Brain microvascular endothelial cell (primary cell): ENCODE measurements at regions not wholly inside any gene's neighbourhood (a gene's known extent, or its start where the extent isn't known, plus 50 kb on each side); places are given as distances from the start of the nearest gene placed in this dataset.

Experiments used
- DNase-seq: peaks from one replicate; pipeline ENCODE4 v3.0.0-alpha.2; 2020
- H3K27ac ChIP-seq: fragments of 250-450 bp; sonication (Bioruptor Pico); 2 replicates; pipeline ENCODE4 v1.5.1; 2020; ENCODE audit warnings: mild to moderate bottlenecking, moderate library complexity
- H3K27me3 ChIP-seq: fragments of 250-450 bp; sonication (Bioruptor Pico); replicated peaks from 2 replicates; pipeline ENCODE4 v1.5.1; 2020; ENCODE audit warnings: mild to moderate bottlenecking
- H3K36me3 ChIP-seq: fragments of 250-450 bp; sonication (Bioruptor Pico); replicated peaks from 2 replicates; pipeline ENCODE4 v1.5.1; 2020; ENCODE audit warnings: mild to moderate bottlenecking
- H3K4me3 ChIP-seq: 2 replicates; pipeline ENCODE4 v1.5.1; 2011; ENCODE audit warnings: low read depth, mild to moderate bottlenecking, control low read depth, low read length, moderate library complexity
- in situ Hi-C: cut with HindIII; loops from 2 replicates; pipeline ENCODE4 v1.10.0; 2017; ENCODE audit warnings: low sequenced_read_pairs, low pct_ligation_motif_present
- TF ChIP-seq, protein P1 (sequence below): IDR thresholded peaks from 2 replicates; pipeline ENCODE4 v1.5.1; 2011; ENCODE audit warnings: low read depth, mild to moderate bottlenecking, moderate library complexity, low read length, control low read depth, inconsistent platforms; ENCODE audit errors: missing control alignments

DNA sequence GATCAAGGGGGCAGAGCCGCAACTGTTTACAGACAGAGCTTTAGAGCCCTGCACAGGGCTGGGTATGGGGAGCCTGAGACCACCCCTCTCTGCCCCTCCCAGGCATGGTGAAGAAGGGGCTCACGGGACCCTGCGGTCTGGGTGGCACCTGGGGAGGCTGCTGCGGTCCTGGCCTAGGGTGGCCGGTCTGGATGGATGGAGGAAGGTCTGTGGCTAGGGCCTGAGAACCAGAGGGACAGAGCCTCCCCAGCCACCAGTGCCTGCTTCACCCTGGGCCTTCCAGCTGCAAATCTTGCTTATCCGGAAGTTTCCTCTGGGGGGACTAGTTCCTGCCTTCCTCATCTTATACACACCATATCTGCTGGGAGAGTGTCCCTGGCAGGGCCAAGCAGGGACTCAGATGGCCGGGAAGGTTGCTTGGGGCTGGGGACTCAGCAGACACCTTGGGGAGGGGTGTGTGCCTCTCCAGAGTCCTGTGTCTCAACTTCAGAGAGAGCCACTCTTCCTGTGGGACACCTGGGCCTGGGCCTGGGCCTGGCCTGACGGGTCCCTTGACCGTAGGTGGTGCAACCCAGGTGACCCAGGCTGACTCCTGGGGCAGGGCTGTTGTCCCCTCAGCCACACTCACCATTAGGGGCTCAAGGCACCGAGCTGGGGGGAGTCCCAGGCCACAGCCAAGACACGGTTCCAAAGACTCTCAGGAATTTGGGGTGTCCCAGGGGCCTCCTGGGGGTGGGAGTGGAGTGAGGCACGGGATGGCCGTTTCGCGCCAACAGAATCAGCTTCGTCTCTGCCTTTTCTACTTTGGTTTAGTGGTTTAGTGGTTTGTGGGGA lies 52.0 kb upstream of the ACTRT2 start:
- no peaks in the 10 kb centered on the region for H3K36me3 ChIP-seq
- H3K27me3 ChIP-seq: no peaks in the 10 kb centered on the region
- in situ Hi-C loops: no loop called here
- H3K27ac ChIP-seq: no peak overlapping the region
- no peak for DNase-seq
- H3K4me3 ChIP-seq: no peak overlapping the region
- TF ChIP-seq, protein P1, sequence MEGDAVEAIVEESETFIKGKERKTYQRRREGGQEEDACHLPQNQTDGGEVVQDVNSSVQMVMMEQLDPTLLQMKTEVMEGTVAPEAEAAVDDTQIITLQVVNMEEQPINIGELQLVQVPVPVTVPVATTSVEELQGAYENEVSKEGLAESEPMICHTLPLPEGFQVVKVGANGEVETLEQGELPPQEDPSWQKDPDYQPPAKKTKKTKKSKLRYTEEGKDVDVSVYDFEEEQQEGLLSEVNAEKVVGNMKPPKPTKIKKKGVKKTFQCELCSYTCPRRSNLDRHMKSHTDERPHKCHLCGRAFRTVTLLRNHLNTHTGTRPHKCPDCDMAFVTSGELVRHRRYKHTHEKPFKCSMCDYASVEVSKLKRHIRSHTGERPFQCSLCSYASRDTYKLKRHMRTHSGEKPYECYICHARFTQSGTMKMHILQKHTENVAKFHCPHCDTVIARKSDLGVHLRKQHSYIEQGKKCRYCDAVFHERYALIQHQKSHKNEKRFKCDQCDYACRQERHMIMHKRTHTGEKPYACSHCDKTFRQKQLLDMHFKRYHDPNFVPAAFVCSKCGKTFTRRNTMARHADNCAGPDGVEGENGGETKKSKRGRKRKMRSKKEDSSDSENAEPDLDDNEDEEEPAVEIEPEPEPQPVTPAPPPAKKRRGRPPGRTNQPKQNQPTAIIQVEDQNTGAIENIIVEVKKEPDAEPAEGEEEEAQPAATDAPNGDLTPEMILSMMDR: no peak

- TF ChIP-seq, protein P1: no peak
- DNase-seq: no peak
- Histone ChIP-seq H3K27ac (no peak overlapping the region), H3K4me3 (no peak overlapping the region), H3K27me3 (no peaks in the 10 kb centered on the region), H3K36me3 (no peaks in the 10 kb centered on the region)
- in situ Hi-C loops: no loop called here
These were observed 51.4 kb upstream of the ACTRT2 start for GRCh38 chr1:2969845-2970291.

- no peak for DNase-seq
- Histone ChIP-seq H3K36me3 (no peaks in the 10 kb centered on the region), H3K27ac (no peak overlapping the region), H3K27me3 (no peaks in the 10 kb centered on the region), H3K4me3 (no peak overlapping the region)
- TF ChIP-seq, protein P1: no peak
- in situ Hi-C loops: no loop called here
These were observed 50.8 kb upstream of the ACTRT2 start for GRCh38 chr1:2970311-2971071.

DNA sequence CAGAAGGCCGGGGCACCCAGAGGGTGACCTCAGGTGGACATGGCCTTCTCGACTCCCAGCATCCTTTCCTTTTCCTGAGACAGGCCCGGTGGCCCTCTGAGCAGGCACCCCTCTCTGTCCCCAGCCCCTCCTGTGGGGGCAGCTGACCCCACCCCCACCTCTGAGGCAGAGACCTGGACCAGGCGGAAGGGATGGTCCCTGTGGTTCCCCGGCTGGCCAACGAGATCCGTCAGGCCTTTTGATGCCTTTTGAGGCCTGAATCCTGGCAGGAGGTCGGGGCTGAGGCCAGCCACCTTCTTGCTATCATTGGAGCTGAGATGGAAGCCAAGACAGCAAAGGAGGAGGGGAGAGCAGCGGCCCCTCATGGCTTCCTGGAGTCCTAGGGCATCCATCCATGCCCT lies 50.2 kb upstream of the ACTRT2 start:
- TF ChIP-seq, protein P1: no peak
- no peaks in the 10 kb centered on the region for H3K36me3 ChIP-seq
- in situ Hi-C loops: no loop called here
- H3K4me3 ChIP-seq: no peak overlapping the region
- DNase-seq: no peak
- no peaks in the 10 kb centered on the region for H3K27me3 ChIP-seq
- no peak overlapping the region for H3K27ac ChIP-seq
